NCI-H82 (cell line): ENCODE measurements at regions not wholly inside any gene's neighbourhood (a gene's known extent, or its start where the extent isn't known, plus 50 kb on each side); places are given as distances from the start of the nearest gene placed in this dataset.
"Not testable (repeated sequence)": the region's sequence is repeated elsewhere in the genome, so short reads cannot be mapped to it uniquely, and the experiment has no call there.

ENCODE experiments used
- DNase-seq: peaks from one replicate; lab custom pipeline; 2025; lab: John Stamatoyannopoulos, UW

GRCh38 chr3:10703875-10704274, 112.2 kb upstream of the SLC6A11 start:
- DNase-seq: peak; percentile 81

GRCh38 chr3:10706156-10706739, 109.8 kb upstream of the SLC6A11 start:
- peak; percentile 65 for DNase-seq

GRCh38 chr3:10706740-10707399, 109.2 kb upstream of the SLC6A11 start:
- no peak for DNase-seq

- no peak for DNase-seq
Measured at GRCh38 chr3:10707400-10708215, 108.4 kb upstream of the SLC6A11 start.

GRCh38 chr3:10708216-10708893, 107.7 kb upstream of the SLC6A11 start:
- no peak for DNase-seq

GRCh38 chr3:10709110-10709781, 106.8 kb upstream of the SLC6A11 start:
- peak; percentile 13 for DNase-seq

GRCh38 chr3:10712121-10712520, 103.9 kb upstream of the SLC6A11 start:
- no peak for DNase-seq

GRCh38 chr3:10713656-10714055, 102.4 kb upstream of the SLC6A11 start:
- DNase-seq: no peak

GRCh38 chr3:10715886-10716285, 100.1 kb upstream of the SLC6A11 start:
- DNase-seq: no peak

GRCh38 chr3:10716964-10717363, 99.1 kb upstream of the SLC6A11 start:
- DNase-seq: no peak

GRCh38 chr3:10717756-10718155, 98.3 kb upstream of the SLC6A11 start:
- no peak for DNase-seq

- DNase-seq: no peak
Measured at GRCh38 chr3:10721101-10721500, 94.9 kb upstream of the SLC6A11 start.

GRCh38 chr3:10722911-10723310, 93.1 kb upstream of the SLC6A11 start:
- no peak for DNase-seq

- DNase-seq: no peak
Measured at GRCh38 chr3:10723991-10724390, 92.0 kb upstream of the SLC6A11 start.

GRCh38 chr3:10725067-10725466, 91.0 kb upstream of the SLC6A11 start:
- DNase-seq: no peak

- DNase-seq: no peak
Measured at GRCh38 chr3:10725846-10726245, 90.2 kb upstream of the SLC6A11 start.

GRCh38 chr3:10726787-10727186, 89.2 kb upstream of the SLC6A11 start:
- DNase-seq: no peak

GRCh38 chr3:10729439-10729838, 86.6 kb upstream of the SLC6A11 start:
- DNase-seq: no peak

GRCh38 chr3:10732292-10732691, 83.7 kb upstream of the SLC6A11 start:
- no peak for DNase-seq

GRCh38 chr3:10733297-10733696, 82.7 kb upstream of the SLC6A11 start:
- no peak for DNase-seq

- not testable (repeated sequence) for DNase-seq
Measured at GRCh38 chr3:10736444-10736843, 79.6 kb upstream of the SLC6A11 start.

- no peak for DNase-seq
Measured at GRCh38 chr3:10737785-10738184, 78.2 kb upstream of the SLC6A11 start.
